HEK293T (cell line): ENCODE measurements at regions not wholly inside any gene's neighbourhood (a gene's known extent, or its start where the extent isn't known, plus 50 kb on each side); places are given as distances from the start of the nearest gene placed in this dataset.

ENCODE experiments used
- CTCF ChIA-PET: fragments of 350-600 bp; formaldehyde crosslinking; extraction: SDS; loops from one replicate; lab custom pipeline; 2021; ENCODE audit warnings: antibody characterized with exemption, inconsistent platforms; lab: Yijun Ruan, JAX
- POLR2A ChIA-PET: fragments of 350-600 bp; formaldehyde crosslinking; extraction: SDS; loops from one replicate; lab custom pipeline; 2020; ENCODE audit warnings: antibody characterized with exemption, inconsistent platforms; lab: Yijun Ruan, JAX
- DNase-seq: peaks from one replicate; pipeline ENCODE4 v3.0.0; 2012; ENCODE audit warnings: mixed read lengths; ENCODE audit errors: extremely low spot score
- ARNT ChIP-seq: fragments of 450-650 bp; IDR thresholded peaks from 2 replicates; pipeline ENCODE4 v1.6.1; 2017; ENCODE audit warnings: mild to moderate bottlenecking
- BHLHE40 ChIP-seq: fragments of 450-650 bp; IDR thresholded peaks from 2 replicates; pipeline ENCODE4 v1.6.1; 2016; ENCODE audit warnings: mild to moderate bottlenecking, moderate library complexity, borderline replicate concordance
- CTBP1 ChIP-seq: fragments of 450-650 bp; IDR thresholded peaks from 2 replicates; pipeline ENCODE4 v1.6.1; 2016; ENCODE audit warnings: borderline replicate concordance
- ELF4 ChIP-seq: fragments of 450-650 bp; IDR thresholded peaks from 2 replicates; pipeline ENCODE4 v1.6.1; 2017; ENCODE audit warnings: antibody characterized with exemption
- FOXA1 ChIP-seq: fragments of 450-650 bp; IDR thresholded peaks from 2 replicates; pipeline ENCODE4 v1.6.1; 2016; ENCODE audit warnings: mild to moderate bottlenecking
- FOXK2 ChIP-seq: fragments of 450-650 bp; IDR thresholded peaks from 2 replicates; pipeline ENCODE4 v1.6.1; 2016; ENCODE audit warnings: mild to moderate bottlenecking
- FOXM1 ChIP-seq: fragments of 450-650 bp; IDR thresholded peaks from 2 replicates; pipeline ENCODE4 v1.6.1; 2017; ENCODE audit warnings: mild to moderate bottlenecking, borderline replicate concordance
- HDGF ChIP-seq: fragments of 450-650 bp; IDR thresholded peaks from 2 replicates; pipeline ENCODE4 v1.6.1; 2017; ENCODE audit warnings: antibody characterized with exemption, borderline replicate concordance
- L3MBTL2 ChIP-seq: fragments of 450-650 bp; conservative IDR thresholded peaks from 2 replicates; pipeline ENCODE4 v1.6.1; 2016; ENCODE audit warnings: mild to moderate bottlenecking
- LEF1 ChIP-seq: fragments of 450-650 bp; IDR thresholded peaks from 2 replicates; pipeline ENCODE4 v1.6.1; 2017; ENCODE audit warnings: mild to moderate bottlenecking, borderline replicate concordance
- NFRKB ChIP-seq: fragments of 450-650 bp; IDR thresholded peaks from 2 replicates; pipeline ENCODE4 v1.6.1; 2016; ENCODE audit warnings: mild to moderate bottlenecking, moderate library complexity
- SP1 ChIP-seq: fragments of 450-650 bp; IDR thresholded peaks from 2 replicates; pipeline ENCODE4 v1.6.1; 2017
- SUZ12 ChIP-seq: fragments of 450-650 bp; IDR thresholded peaks from 2 replicates; pipeline ENCODE4 v1.6.1; 2016; ENCODE audit warnings: mild to moderate bottlenecking
- TARDBP ChIP-seq: fragments of 450-650 bp; IDR thresholded peaks from 2 replicates; pipeline ENCODE4 v1.6.1; 2016
- ZNF384 ChIP-seq: fragments of 450-650 bp; IDR thresholded peaks from 2 replicates; pipeline ENCODE4 v1.6.1; 2016
- TF ChIP-seq, protein P1 (sequence below): fragments of 450-650 bp; IDR thresholded peaks from 2 replicates; pipeline ENCODE4 v1.6.1; 2016

- POLR2A ChIA-PET, result no interaction called here
- TF ChIP-seq TARDBP (no peak), LEF1 (no peak), FOXM1 (no peak), BHLHE40 (no peak), ARNT (no peak), FOXA1 (no peak), ZNF384 (no peak), FOXK2 (no peak), SP1 (no peak), SUZ12 (no peak), NFRKB (no peak), HDGF (no peak), ELF4 (no peak), L3MBTL2 (no peak), CTBP1 (no peak)
- TF ChIP-seq, protein P1, sequence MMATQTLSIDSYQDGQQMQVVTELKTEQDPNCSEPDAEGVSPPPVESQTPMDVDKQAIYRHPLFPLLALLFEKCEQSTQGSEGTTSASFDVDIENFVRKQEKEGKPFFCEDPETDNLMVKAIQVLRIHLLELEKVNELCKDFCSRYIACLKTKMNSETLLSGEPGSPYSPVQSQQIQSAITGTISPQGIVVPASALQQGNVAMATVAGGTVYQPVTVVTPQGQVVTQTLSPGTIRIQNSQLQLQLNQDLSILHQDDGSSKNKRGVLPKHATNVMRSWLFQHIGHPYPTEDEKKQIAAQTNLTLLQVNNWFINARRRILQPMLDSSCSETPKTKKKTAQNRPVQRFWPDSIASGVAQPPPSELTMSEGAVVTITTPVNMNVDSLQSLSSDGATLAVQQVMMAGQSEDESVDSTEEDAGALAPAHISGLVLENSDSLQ, result no peak
- DNase-seq, result no peak
- CTCF ChIA-PET, result no interaction called here
Measured at GRCh38 chr19:30314805-30315155, 57.4 kb upstream of the ZNF536 start.

- no peak for DNase-seq
- ChIA-PET POLR2A (no interaction called here), CTCF (no interaction called here)
Measured at GRCh38 chr19:30315159-30315558, 57.0 kb upstream of the ZNF536 start.

GRCh38 chr19:30316000-30316491 lies 56.1 kb upstream of the ZNF536 start:
- no peak for DNase-seq
- ChIA-PET CTCF (no interaction called here), POLR2A (no interaction called here)
- TF ChIP-seq TARDBP (no peak), ELF4 (no peak), FOXK2 (no peak), NFRKB (no peak), CTBP1 (no peak), ZNF384 (no peak), SP1 (no peak), SUZ12 (no peak), LEF1 (no peak), BHLHE40 (no peak), FOXA1 (no peak), FOXM1 (no peak), L3MBTL2 (no peak), HDGF (no peak), ARNT (no peak)
- TF ChIP-seq, protein P1, result no peak

More at GRCh38 chr19:30315159-30315558, 57.0 kb upstream of the ZNF536 start:
- no peak for TF ChIP-seq NFRKB
- TF ChIP-seq ELF4, result no peak
- no peak for TF ChIP-seq LEF1
- no peak for TF ChIP-seq FOXA1
- no peak for TF ChIP-seq CTBP1
- TF ChIP-seq TARDBP, result no peak
- no peak for TF ChIP-seq HDGF
- TF ChIP-seq, protein P1, result no peak
- no peak for TF ChIP-seq FOXM1
- TF ChIP-seq ARNT, result no peak
- no peak for TF ChIP-seq FOXK2
- TF ChIP-seq L3MBTL2, result no peak
- no peak for TF ChIP-seq SUZ12
- no peak for TF ChIP-seq SP1
- TF ChIP-seq BHLHE40, result no peak
- no peak for TF ChIP-seq ZNF384

GRCh38 chr19:30316560-30317106 lies 55.6 kb upstream of the ZNF536 start:
- DNase-seq, result no peak
- POLR2A ChIA-PET, result no interaction called here
- no peak for TF ChIP-seq HDGF
- no peak for TF ChIP-seq ELF4
- TF ChIP-seq FOXM1, result no peak
- no peak for TF ChIP-seq CTBP1
- no peak for TF ChIP-seq ZNF384
- no peak for TF ChIP-seq ARNT
- no peak for TF ChIP-seq FOXK2
- no peak for TF ChIP-seq LEF1
- TF ChIP-seq TARDBP, result no peak
- no peak for TF ChIP-seq SUZ12
- TF ChIP-seq, protein P1, result no peak
- TF ChIP-seq FOXA1, result no peak
- TF ChIP-seq BHLHE40, result no peak
- TF ChIP-seq NFRKB, result no peak
- no peak for TF ChIP-seq SP1
- TF ChIP-seq L3MBTL2, result no peak
- CTCF ChIA-PET, result no interaction called here

DNA sequence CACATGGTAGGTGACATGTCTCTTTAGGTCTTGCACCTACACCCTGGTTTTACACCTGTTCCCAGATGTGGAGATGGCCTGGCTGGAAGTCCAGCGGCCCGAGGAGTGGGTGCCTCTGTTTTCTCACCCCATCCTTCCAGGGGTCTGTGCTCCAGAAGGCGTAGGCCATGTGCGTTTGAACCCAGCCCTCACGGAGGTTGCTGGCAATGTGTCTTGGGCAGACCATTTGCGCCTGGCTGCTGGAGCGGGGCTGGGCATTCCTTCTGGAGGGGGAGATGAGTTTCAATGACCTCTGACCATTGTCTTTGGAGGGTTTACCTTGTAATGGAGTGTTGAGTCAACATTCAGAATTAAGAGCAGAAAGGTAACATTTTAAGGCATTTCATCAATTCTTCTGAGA lies 54.8 kb upstream of the ZNF536 start:
- POLR2A ChIA-PET, result no interaction called here
- TF ChIP-seq HDGF, result no peak
- CTCF ChIA-PET, result no interaction called here
- DNase-seq, result no peak

- CTCF ChIA-PET, result interaction anchor here (1.0 kb wide), 1 partner anchor 13 kb away, joined by 4 read pairs; no protein-coding TSS in a partner anchor
- TF ChIP-seq L3MBTL2, result no peak
- no peak for TF ChIP-seq BHLHE40
- no peak for TF ChIP-seq LEF1
- TF ChIP-seq FOXK2, result no peak
- no peak for TF ChIP-seq NFRKB
- no peak for TF ChIP-seq SP1
- no peak for TF ChIP-seq TARDBP
- TF ChIP-seq, protein P1, result no peak
- no peak for TF ChIP-seq FOXA1
- TF ChIP-seq ARNT, result no peak
- no peak for TF ChIP-seq FOXM1
- no peak for TF ChIP-seq CTBP1
- TF ChIP-seq HDGF, result no peak
- TF ChIP-seq ZNF384, result no peak
- TF ChIP-seq SUZ12, result no peak
- TF ChIP-seq ELF4, result no peak
- POLR2A ChIA-PET, result no interaction called here
- no peak for DNase-seq
Measured at GRCh38 chr19:30318261-30318660, 53.9 kb upstream of the ZNF536 start.
